Body of pancreas (tissue), 4 donors: ENCODE measurements at regions not wholly inside any gene's neighbourhood (a gene's known extent, or its start where the extent isn't known, plus 50 kb on each side); places are given as distances from the start of the nearest gene placed in this dataset.

Source experiments
- ATAC-seq: fragments of 150-250 bp; one replicate; pipeline ENCODE4 v1.9.1; 2016
- DNase-seq, 4 donors: peaks; one replicate each; pipeline ENCODE4 v3.0.0-alpha.2; 2019
- H3K27ac ChIP-seq, 4 donors: fragments of 200-600 bp; sonication (generic); 1 replicate in 3 of 4; 2 replicates in 1 of 4; pipeline versions ENCODE4 v1.5.1 to v1.6.1; 2016 to 2019; ENCODE audit warnings: mild to moderate bottlenecking in 1 of 4, mixed read lengths in 1 of 4, moderate library complexity in 1 of 4
- H3K27me3 ChIP-seq, 2 donors: fragments of 200-600 bp; sonication (generic); one replicate each; pipeline ENCODE4 v1.6.0; 2016; ENCODE audit warnings: mild to moderate bottlenecking in 1 of 2
- H3K36me3 ChIP-seq, 2 donors: fragments of 200-600 bp; sonication (generic); replicated peaks in 1 of 2; 2 replicates each; pipeline ENCODE4 v1.5.1; 2016; ENCODE audit warnings: low read depth in 2 of 2; ENCODE audit not compliant: insufficient read depth in 1 of 2
- H3K4me1 ChIP-seq: fragments of 200-600 bp; sonication (generic); one replicate; pipeline ENCODE4 v1.6.0; 2016
- H3K4me3 ChIP-seq, 2 donors: fragments of 200-600 bp; sonication (generic); 1 replicate in 1 of 2; 2 replicates in 1 of 2; pipeline ENCODE4 v1.5.1; 2016 to 2019
- H3K9me3 ChIP-seq, 3 donors: fragments of 200-600 bp; sonication (generic); 1 replicate in 2 of 3; 2 replicates in 1 of 3; pipeline ENCODE4 v1.5.1; 2016
- CTCF ChIP-seq, 7 experiments: fragments of 450-650 bp in 4 of 7; fragments of 200-600 bp in 3 of 7; sonication (generic) in 3 of 7; IDR thresholded peaks; one replicate each; pipeline ENCODE4 v1.5.1; 2016 to 2019; ENCODE audit warnings: antibody characterized with exemption in 7 of 7
- POLR2A ChIP-seq, 3 donors: fragments of 450-650 bp; IDR thresholded peaks; one replicate each; pipeline ENCODE4 v1.6.1; 2016; ENCODE audit warnings: antibody characterized with exemption in 3 of 3, mild to moderate bottlenecking in 2 of 3
- WGBS, 2 donors: methylation state at CpG; one replicate each; pipeline ENCODE4 v1.1.5; 2017; 5-methylcytosine and 5-hydroxymethylcytosine counted together
- intact Hi-C: fragments of 100-400 bp; cut with DNase I; formaldehyde crosslinking; loops from one replicate; pipeline ENCODE4 v1.15.1; 2023

- H3K27me3 ChIP-seq: no peaks in the 10 kb centered on the region
- H3K9me3 ChIP-seq: peaks cover 0 to 5% (median 0%) of the 10 kb centered on the region in 3 donors
- 60 to 64% methylated on average over 3 of the region's 3 CpGs for WGBS, 2 donors
- no peaks in the 10 kb centered on the region for H3K4me1 ChIP-seq
- no peaks in the 10 kb centered on the region for H3K36me3 ChIP-seq
- TF ChIP-seq CTCF (IDR thresholded peaks at IDR 0.05) (no peak), POLR2A (IDR thresholded peaks at IDR 0.05) (no peak)
- no peak overlapping the region for H3K4me3 ChIP-seq
- no peak overlapping the region for H3K27ac ChIP-seq
- intact Hi-C loops: no loop called here
- DNase-seq (no peak), ATAC-seq (no peak)
Measured at GRCh38 chr3:170714562-170715535, 129.0 kb upstream of the SLC7A14 start.

GRCh38 chr3:170714122-170714521 lies 128.2 kb upstream of the SLC7A14 start:
- ATAC-seq (no peak), DNase-seq (no peak)
- H3K27me3 ChIP-seq: no peaks in the 10 kb centered on the region
- TF ChIP-seq CTCF (IDR thresholded peaks at IDR 0.05) (no peak), POLR2A (IDR thresholded peaks at IDR 0.05) (no peak)
- intact Hi-C loops: no loop called here
- 79 to 87% methylated on average over 3 of the region's 3 CpGs for WGBS, 2 donors
- H3K4me1 ChIP-seq: no peaks in the 10 kb centered on the region
- H3K9me3 ChIP-seq: peaks cover 0 to 13% (median 0%) of the 10 kb centered on the region in 3 donors
- no peak overlapping the region for H3K4me3 ChIP-seq
- no peak overlapping the region for H3K27ac ChIP-seq
- H3K36me3 ChIP-seq: no peaks in the 10 kb centered on the region

- 46 to 64% methylated on average over 4 of the region's 4 CpGs for WGBS, 2 donors
- Histone ChIP-seq H3K27ac (no peak overlapping the region), H3K27me3 (no peaks in the 10 kb centered on the region), H3K9me3 (peaks cover 0 to 14% (median 0%) of the 10 kb centered on the region in 3 donors), H3K4me1 (no peaks in the 10 kb centered on the region), H3K4me3 (no peak overlapping the region), H3K36me3 (no peaks in the 10 kb centered on the region)
- ATAC-seq (no peak), DNase-seq (no peak)
- TF ChIP-seq POLR2A (IDR thresholded peaks at IDR 0.05): no peak
- TF ChIP-seq CTCF (IDR thresholded peaks at IDR 0.05): no peak
- intact Hi-C loops: no loop called here
Measured at GRCh38 chr3:170713653-170714052, 127.8 kb upstream of the SLC7A14 start.

- Histone ChIP-seq H3K27ac (no peak overlapping the region), H3K36me3 (no peaks in the 10 kb centered on the region), H3K4me3 (no peak overlapping the region), H3K27me3 (no peaks in the 10 kb centered on the region), H3K9me3 (peaks cover 0 to 14% (median 0%) of the 10 kb centered on the region in 3 donors), H3K4me1 (no peaks in the 10 kb centered on the region)
- WGBS, 2 donors: 29 to 38% methylated on average over 2 of the region's 2 CpGs
- intact Hi-C loops: no loop called here
- TF ChIP-seq CTCF (IDR thresholded peaks at IDR 0.05): no peak
- TF ChIP-seq POLR2A (IDR thresholded peaks at IDR 0.05): no peak
- DNase-seq (no peak), ATAC-seq (no peak)
Measured at GRCh38 chr3:170712798-170713197, 126.9 kb upstream of the SLC7A14 start.
